T-helper 17 cell (primary cell): ENCODE measurements at regions not wholly inside any gene's neighbourhood (a gene's known extent, or its start where the extent isn't known, plus 50 kb on each side); places are given as distances from the start of the nearest gene placed in this dataset.

Experiments used
- ATAC-seq: fragments of 150-1000 bp; cut with Tn5 transposase; 2 replicates; pipeline ENCODE4 v1.10.0; 2021; ENCODE audit warnings: mild to moderate bottlenecking, moderate library complexity
- DNase-seq, 3 donors: peaks; one replicate each; pipeline versions ENCODE4 v3.0.0 to v3.0.0-alpha.2; 2020 to 2021
- H3K9me3 ChIP-seq: one replicate; pipeline ENCODE4 v1.7.0; 2013; ENCODE audit warnings: low read length, mild to moderate bottlenecking; ENCODE audit not compliant: control insufficient read depth, poor library complexity, severe bottlenecking
- H3K27ac Mint-ChIP-seq: one replicate; pipeline ENCODE4 v1.8.0; 2022; ENCODE audit warnings: mild to moderate bottlenecking, moderate library complexity, mixed read lengths
- H3K27me3 Mint-ChIP-seq: one replicate; pipeline ENCODE4 v1.8.0; 2022; ENCODE audit warnings: mixed read lengths
- H3K36me3 Mint-ChIP-seq: one replicate; pipeline ENCODE4 v1.8.0; 2022; ENCODE audit warnings: low read depth, mixed read lengths
- H3K4me1 Mint-ChIP-seq: one replicate; pipeline ENCODE4 v1.8.0; 2022; ENCODE audit warnings: mild to moderate bottlenecking, mixed read lengths
- H3K4me3 Mint-ChIP-seq: one replicate; pipeline ENCODE4 v1.8.0; 2022; ENCODE audit warnings: mild to moderate bottlenecking, moderate library complexity, mixed read lengths

DNA sequence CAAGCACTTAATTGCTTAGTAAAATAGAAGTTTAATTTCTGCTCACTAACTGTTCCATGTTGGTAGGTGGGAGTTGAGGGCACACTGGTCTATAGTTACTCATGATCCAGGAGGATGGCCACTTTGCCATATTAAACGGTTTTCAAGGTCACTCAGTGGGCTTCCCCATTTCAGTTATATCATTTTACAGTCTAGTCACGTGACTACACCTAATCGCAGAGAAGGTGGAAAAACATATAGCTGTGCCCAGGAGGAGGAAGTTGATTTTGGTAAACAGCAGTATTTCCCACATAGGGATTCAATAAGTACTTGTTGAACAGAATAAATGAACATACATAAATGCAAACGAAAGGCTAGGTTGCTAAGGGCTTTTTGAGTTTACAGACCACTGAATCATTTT is 541.1 kb upstream of the CAMK1G start:
- H3K4me1 Mint-ChIP-seq, result no peaks in the 10 kb centered on the region
- DNase-seq (no peak), ATAC-seq (no peak)
- H3K27me3 Mint-ChIP-seq, result peaks cover 28% of the 10 kb centered on the region
- no peak overlapping the region for H3K4me3 Mint-ChIP-seq
- no peaks in the 10 kb centered on the region for H3K9me3 ChIP-seq
- no peaks in the 10 kb centered on the region for H3K36me3 Mint-ChIP-seq
- H3K27ac Mint-ChIP-seq, result no peak overlapping the region

DNA sequence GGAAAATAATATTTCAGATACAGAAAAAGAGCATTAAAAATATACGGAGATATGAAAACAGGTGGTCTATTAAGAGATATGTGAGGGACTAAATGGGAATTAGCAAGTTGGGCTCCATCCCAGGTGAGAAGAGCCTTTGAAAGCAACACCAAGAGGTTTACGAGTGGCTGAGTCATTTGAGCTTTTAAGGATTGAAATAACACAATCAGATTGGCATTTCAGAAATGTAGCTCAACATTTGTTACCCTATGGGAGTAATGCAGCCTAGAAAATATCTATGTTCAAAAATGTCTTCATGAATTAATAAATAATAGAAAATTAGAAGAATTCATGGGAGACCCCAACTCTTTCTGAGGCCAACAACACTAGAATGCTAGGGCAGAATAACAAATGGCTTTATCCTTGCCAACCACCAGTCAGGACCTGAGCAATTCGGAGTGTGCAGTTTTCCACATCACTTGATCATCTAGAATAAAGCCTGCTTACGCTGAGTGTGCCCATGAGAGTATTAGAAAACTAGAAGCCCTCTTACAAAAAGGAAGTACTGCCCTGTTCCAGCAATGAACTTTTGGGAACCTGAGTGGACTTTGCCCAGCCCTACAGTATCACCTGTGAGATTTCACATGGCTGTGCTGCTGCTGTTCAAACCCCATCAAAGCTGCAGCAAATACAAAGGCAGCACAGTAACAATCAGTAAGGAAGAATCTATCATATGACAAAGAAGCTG is 538.0 kb upstream of the CAMK1G start:
- no peaks in the 10 kb centered on the region for H3K9me3 ChIP-seq
- no peak for ATAC-seq
- Mint-ChIP-seq H3K4me1 (no peaks in the 10 kb centered on the region), H3K4me3 (no peak overlapping the region), H3K27ac (no peak overlapping the region), H3K27me3 (peaks cover 41% of the 10 kb centered on the region), H3K36me3 (no peaks in the 10 kb centered on the region)
- no peak for DNase-seq

DNA sequence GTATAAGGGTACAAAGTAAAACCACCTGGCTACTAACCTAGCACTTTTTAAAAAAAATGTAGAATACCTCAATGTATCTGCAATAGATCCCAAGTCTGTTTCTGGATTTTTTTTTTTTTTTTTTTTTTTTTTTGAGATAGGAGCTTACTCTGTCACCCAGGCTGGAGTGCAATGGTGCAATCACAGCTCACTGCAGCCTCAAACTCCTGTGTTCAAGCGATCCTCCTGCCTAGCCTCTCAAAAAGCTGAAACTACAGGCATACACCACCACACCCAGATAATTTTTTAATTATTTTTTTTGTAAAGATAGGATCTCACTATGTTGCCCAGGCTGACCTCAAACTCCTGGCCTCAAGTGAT is 537.5 kb upstream of the CAMK1G start:
- Mint-ChIP-seq H3K4me3 (no peak overlapping the region), H3K4me1 (no peaks in the 10 kb centered on the region), H3K36me3 (no peaks in the 10 kb centered on the region), H3K27ac (no peak overlapping the region), H3K27me3 (peaks cover 44% of the 10 kb centered on the region)
- no peak for ATAC-seq
- no peaks in the 10 kb centered on the region for H3K9me3 ChIP-seq
- no peak for DNase-seq

DNA sequence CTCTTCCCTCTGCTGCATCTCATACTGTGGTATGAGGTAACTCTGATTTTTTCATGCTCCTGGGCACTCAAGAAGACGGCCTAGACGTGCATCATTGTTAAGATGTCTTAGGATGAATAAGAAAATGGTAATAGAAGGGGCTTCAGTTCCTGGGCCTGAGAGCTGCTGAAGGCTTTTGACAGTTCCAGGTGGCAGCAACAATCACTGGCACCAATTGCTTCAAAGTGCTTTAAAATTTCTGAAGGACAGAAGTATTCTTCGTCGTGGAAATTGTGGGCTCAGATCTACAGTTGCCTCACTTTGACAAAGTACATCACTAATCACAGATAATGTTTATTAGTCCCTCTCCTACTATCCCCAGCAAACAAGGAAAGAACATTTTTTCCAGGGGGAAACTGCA is 536.6 kb upstream of the CAMK1G start:
- H3K27me3 Mint-ChIP-seq, result peaks cover 45% of the 10 kb centered on the region
- no peaks in the 10 kb centered on the region for H3K4me1 Mint-ChIP-seq
- no peak for DNase-seq
- H3K27ac Mint-ChIP-seq, result no peak overlapping the region
- no peaks in the 10 kb centered on the region for H3K9me3 ChIP-seq
- no peaks in the 10 kb centered on the region for H3K36me3 Mint-ChIP-seq
- no peak overlapping the region for H3K4me3 Mint-ChIP-seq
- ATAC-seq, result no peak

DNA sequence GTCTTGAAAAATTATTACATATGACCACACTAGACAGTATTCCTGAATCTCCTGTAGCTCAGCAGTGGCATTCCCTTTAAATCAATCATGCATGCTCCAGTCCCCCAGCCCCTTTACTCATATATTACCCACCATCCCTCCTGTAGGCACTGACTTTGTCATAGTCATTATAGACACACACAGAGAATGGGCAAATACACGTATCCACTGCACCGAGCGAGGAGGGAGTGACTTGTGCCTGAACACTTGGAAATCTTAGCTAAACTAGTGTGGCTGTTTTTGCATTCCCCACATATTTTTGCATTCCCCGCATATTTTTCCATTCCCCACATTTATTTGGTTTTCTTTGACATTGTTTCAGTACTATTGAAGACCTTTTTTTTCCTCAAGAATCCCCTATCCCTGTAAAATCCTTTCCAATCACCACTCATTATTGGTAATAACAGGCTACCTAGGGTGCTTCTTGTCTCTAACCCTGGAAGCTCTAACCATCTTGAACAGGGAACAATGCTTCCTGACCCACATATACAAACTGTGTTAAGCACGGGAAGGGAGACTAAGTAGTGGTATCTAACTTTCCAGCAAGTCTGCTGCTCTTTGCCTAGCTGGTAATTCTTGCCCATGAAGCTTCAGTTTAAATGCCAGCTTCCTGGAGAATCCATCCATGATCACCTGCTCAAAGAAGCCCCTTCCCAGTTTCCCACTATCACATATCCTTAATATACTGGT is 534.4 kb upstream of the CAMK1G start:
- Mint-ChIP-seq H3K4me1 (no peaks in the 10 kb centered on the region), H3K36me3 (no peaks in the 10 kb centered on the region), H3K27me3 (peaks cover 46% of the 10 kb centered on the region), H3K4me3 (no peak overlapping the region), H3K27ac (no peak overlapping the region)
- DNase-seq (no peak), ATAC-seq (no peak)
- H3K9me3 ChIP-seq, result no peaks in the 10 kb centered on the region

DNA sequence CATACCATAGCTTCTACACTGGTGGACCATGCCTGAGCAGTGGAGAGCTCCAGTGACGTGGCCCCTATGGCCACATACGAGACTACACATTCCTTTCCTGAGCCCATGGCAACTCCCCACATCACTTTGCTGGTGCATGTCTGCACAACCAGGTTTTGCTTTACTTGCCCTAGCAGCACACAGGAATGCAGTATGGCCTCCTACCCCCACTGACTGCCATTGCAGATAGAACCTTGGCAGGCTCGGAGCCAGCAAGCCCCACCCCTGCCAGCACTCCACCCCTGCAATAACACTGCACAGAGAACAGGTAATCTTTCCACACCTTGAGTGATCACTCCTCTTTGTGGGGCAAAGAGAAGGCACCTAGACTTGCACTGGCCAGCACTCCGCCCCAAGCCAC is 531.9 kb upstream of the CAMK1G start:
- Mint-ChIP-seq H3K36me3 (no peaks in the 10 kb centered on the region), H3K27me3 (peaks cover 31% of the 10 kb centered on the region), H3K4me1 (no peaks in the 10 kb centered on the region), H3K4me3 (no peak overlapping the region), H3K27ac (no peak overlapping the region)
- H3K9me3 ChIP-seq, result no peaks in the 10 kb centered on the region
- ATAC-seq, result no peak
- no peak for DNase-seq

DNA sequence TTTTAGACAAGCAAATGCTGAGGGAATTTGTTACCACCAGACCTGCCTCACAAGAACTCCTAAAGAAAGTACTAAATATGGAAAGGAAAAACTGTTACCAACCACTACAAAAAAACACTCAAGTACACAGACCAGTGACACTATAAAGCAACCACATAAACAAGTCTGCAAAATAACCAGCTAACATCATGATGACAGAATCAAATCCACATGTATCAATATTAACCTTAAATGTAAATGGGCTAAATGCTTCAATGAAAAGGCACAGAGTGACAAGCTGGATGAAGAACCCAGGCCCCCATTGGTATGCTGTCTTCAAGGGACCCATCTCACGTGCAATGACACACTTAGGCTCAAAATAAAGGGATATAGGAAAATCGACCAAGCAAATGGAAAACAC is 529.9 kb upstream of the CAMK1G start:
- H3K27ac Mint-ChIP-seq, result no peak overlapping the region
- no peak overlapping the region for H3K4me3 Mint-ChIP-seq
- no peaks in the 10 kb centered on the region for H3K36me3 Mint-ChIP-seq
- no peaks in the 10 kb centered on the region for H3K4me1 Mint-ChIP-seq
- H3K9me3 ChIP-seq, result no peaks in the 10 kb centered on the region
- peaks cover 25% of the 10 kb centered on the region for H3K27me3 Mint-ChIP-seq
- DNase-seq, result no peak
- ATAC-seq, result no peak

DNA sequence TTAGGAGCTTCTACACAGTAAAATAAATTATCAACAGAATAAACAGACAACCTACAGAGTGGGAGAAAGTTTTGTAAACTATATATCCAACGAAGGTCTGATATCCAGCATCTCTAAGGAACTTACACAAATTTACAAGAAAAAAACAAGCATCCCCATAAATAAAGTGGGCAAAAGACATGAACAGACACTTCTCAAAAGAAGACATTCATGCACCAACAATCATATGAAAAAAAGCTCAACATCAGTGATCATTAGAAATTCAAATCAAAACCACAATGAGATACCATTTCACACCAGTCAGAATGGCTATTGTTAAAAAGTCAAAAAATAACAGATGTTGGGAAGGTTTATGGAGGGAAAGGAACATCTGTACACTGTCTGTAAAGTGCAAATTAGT is 526.4 kb upstream of the CAMK1G start:
- no peak overlapping the region for H3K4me3 Mint-ChIP-seq
- no peaks in the 10 kb centered on the region for H3K4me1 Mint-ChIP-seq
- H3K36me3 Mint-ChIP-seq, result no peaks in the 10 kb centered on the region
- ATAC-seq (no peak), DNase-seq (no peak)
- H3K9me3 ChIP-seq, result no peaks in the 10 kb centered on the region
- peaks cover 7% of the 10 kb centered on the region for H3K27me3 Mint-ChIP-seq
- no peak overlapping the region for H3K27ac Mint-ChIP-seq

DNA sequence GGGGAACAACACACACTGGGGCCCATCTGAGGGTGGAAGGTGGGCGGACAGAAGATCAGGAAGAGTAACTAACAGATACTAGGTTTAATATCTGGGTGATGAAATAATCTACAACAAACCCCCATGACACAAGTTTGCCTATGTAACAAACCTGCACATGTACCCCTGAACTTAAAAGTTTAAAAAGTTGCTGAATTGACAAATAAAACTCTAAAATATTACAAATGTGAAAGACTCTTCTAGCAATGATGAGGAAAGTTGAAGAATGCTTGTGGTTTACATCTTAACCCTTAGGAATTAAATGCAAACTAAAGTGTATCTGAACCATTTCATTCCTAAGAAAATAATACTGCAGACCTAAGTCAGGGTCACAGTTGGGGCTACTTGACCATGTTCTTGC is 525.6 kb upstream of the CAMK1G start:
- DNase-seq, result no peak
- H3K4me1 Mint-ChIP-seq, result no peaks in the 10 kb centered on the region
- no peaks in the 10 kb centered on the region for H3K9me3 ChIP-seq
- no peak overlapping the region for H3K4me3 Mint-ChIP-seq
- peaks cover 8% of the 10 kb centered on the region for H3K27me3 Mint-ChIP-seq
- no peak for ATAC-seq
- H3K36me3 Mint-ChIP-seq, result no peaks in the 10 kb centered on the region
- H3K27ac Mint-ChIP-seq, result no peak overlapping the region

DNA sequence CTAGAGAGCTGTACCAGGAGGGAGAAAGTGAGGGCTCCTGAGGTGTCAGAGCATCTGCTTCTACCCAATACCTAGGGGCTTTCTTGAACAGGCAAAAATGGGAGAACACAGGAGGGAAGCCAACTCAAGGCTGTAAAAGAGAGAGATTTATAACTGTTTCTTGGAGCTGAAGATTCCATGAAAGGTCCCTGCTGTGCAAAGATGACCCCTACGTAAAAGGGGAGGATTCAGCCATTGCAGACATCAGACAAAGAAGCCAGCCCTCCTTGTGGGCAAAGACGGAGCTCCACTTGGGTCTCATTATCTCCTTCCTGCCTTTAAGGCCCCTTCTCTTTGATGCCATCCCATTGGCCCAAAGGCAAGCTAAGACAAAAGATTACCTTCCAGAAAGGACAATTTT is 524.1 kb upstream of the CAMK1G start:
- Mint-ChIP-seq H3K27ac (no peak overlapping the region), H3K4me3 (no peak overlapping the region)

DNA sequence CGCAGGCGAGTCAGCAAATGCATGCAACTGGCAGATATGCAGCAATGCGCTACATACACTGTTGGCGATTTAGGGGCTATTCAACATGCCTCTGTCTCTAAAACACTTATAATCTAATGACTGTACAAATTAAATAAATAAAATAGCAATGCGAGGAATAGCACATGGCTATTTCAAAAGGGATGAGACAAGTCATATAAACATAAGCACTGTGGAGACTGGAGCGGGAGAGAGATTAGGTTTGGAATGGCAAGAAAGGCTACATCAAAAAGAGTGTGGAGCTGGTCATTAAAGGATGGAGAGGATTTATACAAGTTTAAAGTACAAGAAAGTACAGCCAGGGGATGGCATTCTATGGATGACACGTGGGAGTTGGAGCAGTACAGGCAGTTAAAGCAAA is 523.5 kb upstream of the CAMK1G start:
- no peaks in the 10 kb centered on the region for H3K4me1 Mint-ChIP-seq

More for the DNA sequence above, 524.1 kb upstream of the CAMK1G start:
- ATAC-seq (no peak), DNase-seq (no peak)
- no peaks in the 10 kb centered on the region for H3K9me3 ChIP-seq
- Mint-ChIP-seq H3K36me3 (no peaks in the 10 kb centered on the region), H3K27me3 (peaks cover 13% of the 10 kb centered on the region), H3K4me1 (no peaks in the 10 kb centered on the region)

DNA sequence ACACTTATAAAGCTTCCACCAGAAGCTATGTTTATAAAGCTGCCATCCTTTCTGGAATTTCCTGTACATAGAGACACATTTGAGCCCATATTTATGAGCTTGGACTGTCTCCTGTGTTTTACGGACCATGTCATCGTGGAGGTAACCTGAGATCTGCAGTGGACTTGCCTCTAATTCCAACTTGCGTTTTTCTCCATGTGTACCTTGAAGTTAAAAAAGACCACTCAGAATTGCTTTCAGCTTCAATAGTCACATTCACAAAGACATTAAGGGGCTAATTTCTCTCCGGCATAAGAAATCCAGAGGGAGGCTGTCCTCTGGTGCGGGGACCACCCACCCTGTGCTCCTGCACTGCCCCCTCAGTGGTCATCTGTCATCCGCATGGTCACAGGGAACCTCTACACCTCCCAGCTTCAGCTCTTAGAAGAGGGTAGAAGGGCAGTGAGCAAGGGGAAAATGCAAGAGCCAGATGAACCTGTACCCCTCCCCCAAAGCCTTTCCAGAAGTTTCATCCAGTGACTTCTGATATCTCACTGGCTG is 521.4 kb upstream of the CAMK1G start:
- H3K36me3 Mint-ChIP-seq, result no peaks in the 10 kb centered on the region

More for the DNA sequence above, 523.5 kb upstream of the CAMK1G start:
- H3K4me3 Mint-ChIP-seq, result no peak overlapping the region
- no peak for DNase-seq
- H3K27me3 Mint-ChIP-seq, result peaks cover 13% of the 10 kb centered on the region
- no peaks in the 10 kb centered on the region for H3K9me3 ChIP-seq
- ATAC-seq, result no peak
- no peaks in the 10 kb centered on the region for H3K36me3 Mint-ChIP-seq
- H3K27ac Mint-ChIP-seq, result no peak overlapping the region

DNA sequence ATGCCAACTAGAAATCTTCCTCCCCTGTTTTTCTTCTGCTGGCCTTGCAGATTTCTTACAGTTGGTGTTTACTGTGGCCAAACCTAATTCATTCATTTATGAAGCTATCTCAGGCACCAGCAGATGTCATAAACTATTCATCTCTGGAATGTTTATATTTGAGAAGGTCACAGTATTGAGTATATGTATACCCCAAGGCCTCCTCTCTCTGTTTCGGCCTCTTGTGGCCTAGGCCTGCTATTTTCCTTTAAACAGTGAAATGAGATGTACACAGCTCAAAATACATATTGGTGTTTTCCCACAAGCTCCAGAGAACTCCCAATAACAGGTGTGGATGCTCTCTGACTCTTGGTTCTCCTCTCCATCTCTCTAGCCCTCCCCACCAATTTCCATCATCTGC is 520.7 kb upstream of the CAMK1G start:
- H3K4me1 Mint-ChIP-seq, result no peaks in the 10 kb centered on the region
- H3K36me3 Mint-ChIP-seq, result no peaks in the 10 kb centered on the region
- H3K9me3 ChIP-seq, result no peaks in the 10 kb centered on the region
- DNase-seq (no peak), ATAC-seq (no peak)
- peaks cover 24% of the 10 kb centered on the region for H3K27me3 Mint-ChIP-seq
- H3K27ac Mint-ChIP-seq, result no peak overlapping the region
- no peak overlapping the region for H3K4me3 Mint-ChIP-seq

More for the DNA sequence above, 521.4 kb upstream of the CAMK1G start:
- no peaks in the 10 kb centered on the region for H3K9me3 ChIP-seq
- no peak for ATAC-seq
- DNase-seq, result no peak
- peaks cover 21% of the 10 kb centered on the region for H3K27me3 Mint-ChIP-seq
- H3K4me3 Mint-ChIP-seq, result no peak overlapping the region
- H3K27ac Mint-ChIP-seq, result no peak overlapping the region
- H3K4me1 Mint-ChIP-seq, result no peaks in the 10 kb centered on the region
